ENCODE measurements at regions not wholly inside any gene's neighbourhood (a gene's known extent, or its start where the extent isn't known, plus 50 kb on each side); places are given as distances from the start of the nearest gene placed in this dataset.

DNA sequence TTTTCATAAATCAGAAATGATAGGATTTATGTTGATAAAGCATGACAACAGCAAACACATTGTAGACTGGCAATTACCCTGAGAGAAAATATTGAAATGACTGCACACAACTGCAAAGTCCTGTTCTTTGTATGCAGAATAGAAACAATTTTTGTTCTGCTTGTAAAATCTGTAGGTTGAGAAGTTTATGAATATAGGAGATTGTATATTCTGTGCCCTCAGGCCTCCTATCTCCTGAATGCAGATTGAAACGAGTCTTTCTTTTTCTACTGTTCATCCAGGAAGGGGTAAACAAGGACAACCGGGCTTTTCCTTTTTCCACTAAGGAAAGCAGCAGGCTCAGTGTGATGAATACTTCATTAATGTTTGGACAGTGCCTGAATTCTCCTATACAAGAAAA lies 95.0 kb upstream of the HAPLN1 start:
- TF ChIP-seq EZH2 (IDR thresholded peaks at IDR 0.05; ENCODE audit: insufficient read depth, poor library complexity, severe bottlenecking) (no peak), EZH2phosphoT487 (IDR thresholded peaks at IDR 0.05; ENCODE audit: insufficient read depth, low read depth) (no peak)

Measured in GM23248 (cell line).